ENCODE measurements at regions not wholly inside any gene's neighbourhood (a gene's known extent, or its start where the extent isn't known, plus 50 kb on each side); places are given as distances from the start of the nearest gene placed in this dataset.

DNA sequence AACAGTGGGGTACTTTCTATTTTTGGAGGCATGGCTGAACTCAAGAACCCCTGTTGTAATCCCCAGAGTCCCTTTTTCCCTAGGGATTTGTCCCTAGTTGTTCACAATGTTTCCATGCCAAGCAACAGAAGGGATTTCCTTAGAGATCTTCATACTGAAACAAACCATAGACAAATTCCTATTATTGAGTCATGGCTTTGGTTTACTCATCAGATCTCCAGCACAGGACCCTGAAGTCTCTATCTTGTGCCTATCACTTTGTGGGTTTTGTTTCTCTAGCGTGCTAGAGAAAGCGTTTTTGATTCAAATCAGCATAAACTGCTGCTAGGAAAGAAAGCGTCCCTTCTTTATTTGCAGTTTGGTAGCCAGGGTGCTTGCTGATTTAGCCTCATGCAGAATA, 165.0 kb downstream of the BAMBI start:
- no peak overlapping the region for H3K9ac ChIP-seq (ENCODE audit: low read depth, low read length)
- peaks cover 6% of the 10 kb centered on the region; the same call in 1 of the 2 replicates for H3K9me3 ChIP-seq (ENCODE audit: control insufficient read depth, insufficient read depth, low read length)
- H3K36me3 ChIP-seq (ENCODE audit: insufficient read depth, low read length), result no peaks in the 10 kb centered on the region
- H3K4me1 ChIP-seq (ENCODE audit: insufficient read depth, low read length), result no peaks in the 10 kb centered on the region

DNA sequence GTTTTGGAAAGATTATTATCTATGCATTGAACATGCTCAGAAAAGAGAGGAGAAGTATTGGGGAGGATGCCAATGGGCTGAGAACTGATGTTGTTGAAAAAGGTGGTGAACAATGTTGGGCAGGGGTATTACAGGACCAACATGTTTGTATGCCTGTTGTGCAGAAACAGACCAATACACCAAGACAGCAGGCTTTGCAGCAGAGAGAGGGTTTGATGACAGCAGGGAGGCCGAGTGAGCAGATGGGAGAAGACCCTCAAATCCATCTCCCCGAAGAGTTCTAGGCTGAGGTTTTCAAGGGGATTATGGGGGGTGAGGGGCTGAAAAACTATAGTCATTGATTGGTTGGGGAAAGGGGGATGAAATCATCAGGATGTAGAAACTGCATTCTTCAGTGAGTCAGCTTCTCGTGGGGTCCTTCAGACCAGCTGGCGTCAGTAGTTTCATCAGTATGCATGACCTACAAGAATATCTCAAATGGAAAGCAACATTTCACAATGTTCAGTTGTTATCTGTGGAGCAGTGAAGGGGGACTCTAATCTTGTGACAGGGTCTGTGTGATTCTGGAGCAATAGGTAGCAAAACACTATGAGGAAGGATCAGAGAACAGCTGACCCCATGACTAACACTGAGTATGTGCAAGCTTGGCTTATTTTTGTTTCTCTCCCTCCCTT, 167.8 kb downstream of the BAMBI start:
- Histone ChIP-seq H3K4me1 (ENCODE audit: insufficient read depth, low read length) (no peaks in the 10 kb centered on the region), H3K9ac (ENCODE audit: low read depth, low read length) (no peak overlapping the region), H3K9me3 (ENCODE audit: control insufficient read depth, insufficient read depth, low read length) (peaks cover 6% of the 10 kb centered on the region; the same call in 1 of the 2 replicates), H3K36me3 (ENCODE audit: insufficient read depth, low read length) (no peaks in the 10 kb centered on the region)

DNA sequence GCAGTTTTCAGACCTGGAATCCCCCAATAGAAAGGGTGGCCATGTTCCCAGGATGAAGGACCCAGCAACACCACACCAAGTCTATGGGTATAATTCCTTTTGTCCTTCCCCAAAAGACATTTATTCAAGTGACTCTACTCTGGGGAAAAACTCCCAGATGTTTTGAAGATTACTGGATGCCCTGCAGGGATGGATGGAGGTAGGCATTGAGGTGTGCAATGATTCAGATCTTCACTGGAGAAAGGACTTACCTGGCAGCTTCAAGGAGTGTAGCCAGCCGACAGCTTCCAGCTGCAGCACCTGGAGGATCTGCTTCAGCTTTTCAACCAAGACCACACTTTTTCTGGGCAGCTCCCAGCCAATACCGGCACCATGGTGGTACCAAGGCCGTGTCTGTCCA, 172.0 kb downstream of the BAMBI start:
- no peaks in the 10 kb centered on the region for H3K36me3 ChIP-seq (ENCODE audit: insufficient read depth, low read length)
- H3K4me1 ChIP-seq (ENCODE audit: insufficient read depth, low read length), result no peaks in the 10 kb centered on the region
- no peak overlapping the region for H3K9ac ChIP-seq (ENCODE audit: low read depth, low read length)
- peaks cover 6% of the 10 kb centered on the region; the same call in 1 of the 2 replicates for H3K9me3 ChIP-seq (ENCODE audit: control insufficient read depth, insufficient read depth, low read length)

DNA sequence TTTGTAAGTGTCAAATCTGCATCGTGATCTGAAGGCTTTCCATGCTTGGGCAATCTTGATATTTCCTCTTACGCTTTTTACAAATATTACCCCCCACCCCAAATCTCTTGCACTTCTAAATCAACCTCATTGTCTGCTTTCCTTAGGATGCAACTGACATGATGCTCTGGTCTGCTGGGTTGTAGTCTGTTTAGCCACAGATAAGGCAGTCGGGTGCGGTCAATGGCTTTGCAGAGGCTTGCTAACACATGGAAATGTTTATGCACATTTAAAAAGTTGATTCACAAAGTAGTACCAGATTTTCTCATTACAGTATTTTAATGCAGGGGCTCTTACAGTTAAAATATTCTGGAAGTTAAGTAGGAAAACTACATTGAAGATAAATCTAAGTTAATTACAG, 172.5 kb downstream of the BAMBI start:
- H3K9me3 ChIP-seq (ENCODE audit: control insufficient read depth, insufficient read depth, low read length), result peaks cover 4% of the 10 kb centered on the region; the same call in 1 of the 2 replicates
- H3K4me1 ChIP-seq (ENCODE audit: insufficient read depth, low read length), result no peaks in the 10 kb centered on the region
- H3K9ac ChIP-seq (ENCODE audit: low read depth, low read length), result no peak overlapping the region

DNA sequence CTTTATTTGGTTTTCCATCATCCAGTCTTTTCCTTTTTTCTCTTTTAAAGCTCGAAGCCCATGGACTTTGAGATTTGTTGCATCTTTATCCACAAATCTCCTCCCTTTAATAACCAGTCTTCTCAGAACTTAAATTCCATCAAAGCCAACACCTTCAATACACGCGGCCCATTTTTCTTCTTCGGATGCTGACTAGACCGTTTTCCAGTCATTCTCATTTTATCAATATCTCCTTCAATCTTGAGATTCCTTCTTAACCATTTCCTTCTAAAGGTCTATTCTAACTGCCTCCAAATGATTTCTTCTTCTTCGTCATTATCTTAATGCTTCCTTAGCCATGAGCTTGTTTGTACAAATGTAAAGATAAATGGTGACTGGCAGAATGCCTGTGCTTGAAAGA, 173.5 kb downstream of the BAMBI start:
- Histone ChIP-seq H3K9ac (ENCODE audit: low read depth, low read length) (no peak overlapping the region), H3K4me1 (ENCODE audit: insufficient read depth, low read length) (no peaks in the 10 kb centered on the region), H3K9me3 (ENCODE audit: control insufficient read depth, insufficient read depth, low read length) (no peaks in the 10 kb centered on the region), H3K36me3 (ENCODE audit: insufficient read depth, low read length) (no peaks in the 10 kb centered on the region)

More for the DNA sequence above, 172.5 kb downstream of the BAMBI start:
- no peaks in the 10 kb centered on the region for H3K36me3 ChIP-seq (ENCODE audit: insufficient read depth, low read length)

DNA sequence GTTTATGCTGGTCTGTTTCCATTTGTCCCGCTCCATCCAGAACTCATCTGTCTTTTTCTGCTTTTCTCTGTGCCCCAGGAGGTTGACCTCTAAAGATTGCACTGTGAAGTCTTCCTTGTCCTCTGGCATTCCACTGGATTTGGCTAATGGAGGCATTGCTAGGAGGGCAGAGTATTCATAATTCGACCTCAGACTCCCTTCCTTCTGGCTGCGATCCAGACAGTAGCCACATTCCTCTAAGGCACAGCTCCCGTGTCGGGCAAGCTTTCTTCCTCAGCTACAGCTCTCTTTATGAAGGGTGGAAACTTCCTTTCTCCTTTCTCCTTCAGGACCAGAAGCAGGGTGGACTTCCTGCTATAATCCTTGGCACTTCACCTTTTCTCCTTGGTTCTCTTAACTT, 175.9 kb downstream of the BAMBI start:
- no peak overlapping the region for H3K9ac ChIP-seq (ENCODE audit: low read depth, low read length)
- H3K36me3 ChIP-seq (ENCODE audit: insufficient read depth, low read length), result no peaks in the 10 kb centered on the region
- H3K4me1 ChIP-seq (ENCODE audit: insufficient read depth, low read length), result no peaks in the 10 kb centered on the region
- no peaks in the 10 kb centered on the region for H3K9me3 ChIP-seq (ENCODE audit: control insufficient read depth, insufficient read depth, low read length)

DNA sequence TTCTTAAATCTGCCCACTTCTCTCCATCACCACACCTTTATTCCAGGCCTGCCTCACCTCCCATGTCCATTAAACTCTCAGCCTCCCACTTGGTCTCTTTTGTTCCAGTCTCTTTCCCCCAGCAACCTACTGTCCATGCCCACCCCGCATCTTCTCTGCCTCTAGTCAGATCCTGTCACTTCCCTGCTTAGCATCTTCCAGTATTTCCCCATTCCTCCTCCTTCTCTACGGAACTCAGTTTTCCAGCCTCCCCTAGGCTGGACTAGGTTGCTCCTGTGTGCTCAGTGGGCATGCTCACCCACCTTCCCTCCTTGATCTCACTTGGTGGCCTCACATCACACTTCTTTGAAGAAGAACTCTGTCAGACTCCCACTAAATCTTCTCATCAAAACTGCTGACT, 179.8 kb downstream of the BAMBI start:
- Histone ChIP-seq H3K9ac (ENCODE audit: low read depth, low read length) (no peak overlapping the region), H3K36me3 (ENCODE audit: insufficient read depth, low read length) (no peaks in the 10 kb centered on the region), H3K9me3 (ENCODE audit: control insufficient read depth, insufficient read depth, low read length) (no peaks in the 10 kb centered on the region), H3K4me1 (ENCODE audit: insufficient read depth, low read length) (no peaks in the 10 kb centered on the region)

DNA sequence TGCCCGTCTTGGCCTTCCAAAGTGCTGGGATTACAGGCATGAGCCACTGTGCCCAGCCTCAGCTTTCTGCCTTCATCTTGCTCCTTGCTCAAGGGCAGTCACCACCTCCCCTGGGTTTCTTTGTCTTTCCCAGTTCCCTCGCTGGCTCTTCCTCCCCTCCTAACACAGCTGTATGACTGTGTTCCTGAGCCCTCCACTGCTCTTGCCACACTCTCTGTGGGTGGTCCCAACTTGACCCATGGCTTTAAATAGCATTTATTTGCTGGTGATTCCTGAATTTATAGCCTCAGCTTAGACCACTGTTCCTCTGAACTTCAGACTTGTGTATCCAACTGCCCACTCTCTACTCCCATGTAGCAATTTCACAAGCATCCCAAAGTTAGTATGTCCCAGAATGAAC, 181.3 kb downstream of the BAMBI start:
- Histone ChIP-seq H3K4me1 (ENCODE audit: insufficient read depth, low read length) (no peaks in the 10 kb centered on the region), H3K9ac (ENCODE audit: low read depth, low read length) (no peak overlapping the region), H3K9me3 (ENCODE audit: control insufficient read depth, insufficient read depth, low read length) (no peaks in the 10 kb centered on the region), H3K36me3 (ENCODE audit: insufficient read depth, low read length) (no peaks in the 10 kb centered on the region)

DNA sequence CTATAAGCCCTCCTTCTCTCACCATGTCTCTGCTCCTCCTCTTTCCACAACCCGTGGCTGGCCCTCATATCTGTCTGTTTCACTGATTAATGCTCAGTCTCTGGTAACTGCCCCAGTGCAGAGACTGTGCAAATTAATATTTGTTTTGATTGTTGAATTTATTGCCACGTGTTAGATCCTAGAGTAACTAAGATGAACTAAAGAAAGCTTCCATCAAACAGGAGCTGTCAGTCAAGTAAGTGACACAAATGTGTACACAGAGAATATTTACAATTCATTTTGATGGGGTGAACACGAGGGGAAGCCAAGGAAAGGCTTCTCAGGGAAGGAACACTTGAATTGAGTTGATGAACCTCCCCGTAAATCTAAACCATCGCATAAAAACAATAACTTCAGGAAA, 182.5 kb downstream of the BAMBI start:
- Histone ChIP-seq H3K9me3 (ENCODE audit: control insufficient read depth, insufficient read depth, low read length) (no peaks in the 10 kb centered on the region), H3K9ac (ENCODE audit: low read depth, low read length) (no peak overlapping the region), H3K4me1 (ENCODE audit: insufficient read depth, low read length) (no peaks in the 10 kb centered on the region), H3K36me3 (ENCODE audit: insufficient read depth, low read length) (no peaks in the 10 kb centered on the region)

DNA sequence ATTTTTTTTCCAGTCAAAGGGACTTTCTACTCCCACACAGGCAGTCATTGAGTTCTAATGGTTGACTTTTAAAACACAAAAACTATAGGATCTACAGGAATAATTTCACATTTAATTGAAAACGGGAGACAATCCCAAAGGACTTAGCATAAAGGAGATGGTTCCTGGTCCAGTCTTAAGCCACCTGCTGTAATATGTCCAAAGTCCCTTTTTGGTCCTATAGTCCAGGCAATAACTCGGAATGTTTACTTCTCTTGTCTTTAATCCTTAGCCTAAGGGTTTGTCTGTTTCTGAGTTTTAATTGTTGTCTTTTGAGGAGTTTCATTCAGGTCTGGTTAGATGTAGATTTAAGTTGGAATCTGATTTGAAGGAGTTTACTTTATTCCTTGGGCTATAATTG, 184.9 kb downstream of the BAMBI start:
- no peaks in the 10 kb centered on the region for H3K36me3 ChIP-seq (ENCODE audit: insufficient read depth, low read length)
- H3K9ac ChIP-seq (ENCODE audit: low read depth, low read length), result no peak overlapping the region
- no peaks in the 10 kb centered on the region for H3K4me1 ChIP-seq (ENCODE audit: insufficient read depth, low read length)
- H3K9me3 ChIP-seq (ENCODE audit: control insufficient read depth, insufficient read depth, low read length), result no peaks in the 10 kb centered on the region

DNA sequence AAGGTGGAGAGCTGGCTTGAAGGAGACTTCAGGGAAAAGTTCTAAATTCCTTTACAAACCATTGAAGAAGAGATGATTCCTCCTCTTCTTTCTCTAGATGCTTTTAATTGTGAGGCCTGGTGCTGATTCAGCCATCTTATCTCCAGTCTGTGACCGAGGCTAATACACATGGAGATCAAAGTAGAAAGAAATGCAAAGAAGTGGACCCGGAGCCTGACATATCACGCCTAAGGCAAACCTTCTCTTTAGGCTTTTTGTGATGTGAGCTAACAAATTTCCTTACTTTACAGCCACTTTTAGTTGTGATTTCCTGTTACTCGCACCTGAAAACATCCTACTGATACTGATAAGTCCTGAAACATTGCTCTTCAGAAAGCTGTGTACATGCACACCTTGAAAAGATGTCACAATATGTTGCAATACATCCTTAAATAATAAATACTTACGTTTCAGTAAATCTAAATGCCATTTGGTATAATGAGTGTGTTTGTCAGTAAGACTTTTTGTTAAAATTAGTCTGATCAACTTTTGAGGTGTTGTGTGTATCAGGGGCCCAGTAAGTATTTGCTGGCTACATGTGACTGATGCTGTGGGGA, 192.4 kb downstream of the BAMBI start:
- no peak overlapping the region for H3K9ac ChIP-seq (ENCODE audit: low read depth, low read length)
- no peaks in the 10 kb centered on the region for H3K9me3 ChIP-seq (ENCODE audit: control insufficient read depth, insufficient read depth, low read length)
- no peaks in the 10 kb centered on the region for H3K4me1 ChIP-seq (ENCODE audit: insufficient read depth, low read length)
- no peaks in the 10 kb centered on the region for H3K36me3 ChIP-seq (ENCODE audit: insufficient read depth, low read length)

DNA sequence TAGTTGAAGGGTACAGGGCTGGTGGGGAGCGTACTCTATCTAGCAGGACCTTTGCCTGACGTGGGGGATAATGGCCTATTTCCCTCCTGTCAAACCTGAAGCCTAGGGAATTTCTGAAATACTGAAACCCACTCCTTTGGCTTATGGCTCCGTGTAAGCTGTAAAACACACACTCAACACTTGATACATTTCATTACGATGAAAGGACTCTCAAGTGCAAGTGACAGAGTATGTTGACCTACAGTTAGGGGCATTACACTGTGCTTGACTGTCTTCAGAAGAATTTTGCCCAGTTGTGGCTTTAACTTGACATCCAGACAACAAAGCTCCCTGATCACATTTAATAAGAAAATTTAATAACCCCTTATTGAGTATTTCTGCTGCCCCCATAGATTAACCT, 194.3 kb downstream of the BAMBI start:
- Histone ChIP-seq H3K36me3 (ENCODE audit: insufficient read depth, low read length) (no peaks in the 10 kb centered on the region), H3K9me3 (ENCODE audit: control insufficient read depth, insufficient read depth, low read length) (no peaks in the 10 kb centered on the region), H3K9ac (ENCODE audit: low read depth, low read length) (no peak overlapping the region), H3K4me1 (ENCODE audit: insufficient read depth, low read length) (peaks cover 8% of the 10 kb centered on the region)

DNA sequence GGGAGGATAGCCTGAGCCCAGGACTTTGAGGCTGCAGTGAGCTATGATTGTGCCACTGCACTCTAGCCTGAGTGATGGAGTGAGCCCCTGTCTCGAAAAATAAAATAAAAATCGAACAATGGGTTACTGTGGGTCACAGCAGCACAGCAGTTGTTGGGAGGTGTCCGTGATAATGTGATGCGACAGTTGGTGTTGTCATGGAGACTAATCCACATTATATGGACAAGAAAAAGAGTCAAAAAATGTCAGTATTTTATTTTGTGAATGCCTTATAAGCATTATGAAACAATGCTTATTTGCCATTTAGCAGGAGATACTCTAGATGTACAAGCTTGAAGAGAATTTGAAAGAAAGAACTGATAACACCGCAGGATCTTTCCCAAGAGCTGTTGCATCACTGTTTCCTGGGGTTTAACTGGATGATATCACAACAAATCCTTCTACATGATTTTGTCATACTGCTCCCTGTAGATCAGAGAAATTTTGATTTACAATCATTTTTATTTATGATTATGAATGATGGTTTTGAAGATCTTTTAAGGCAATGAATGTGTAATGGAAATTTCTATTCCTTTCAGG, 195.4 kb downstream of the BAMBI start:
- Histone ChIP-seq H3K36me3 (ENCODE audit: insufficient read depth, low read length) (no peaks in the 10 kb centered on the region), H3K9me3 (ENCODE audit: control insufficient read depth, insufficient read depth, low read length) (no peaks in the 10 kb centered on the region), H3K9ac (ENCODE audit: low read depth, low read length) (no peak overlapping the region), H3K4me1 (ENCODE audit: insufficient read depth, low read length) (peaks cover 10% of the 10 kb centered on the region)

DNA sequence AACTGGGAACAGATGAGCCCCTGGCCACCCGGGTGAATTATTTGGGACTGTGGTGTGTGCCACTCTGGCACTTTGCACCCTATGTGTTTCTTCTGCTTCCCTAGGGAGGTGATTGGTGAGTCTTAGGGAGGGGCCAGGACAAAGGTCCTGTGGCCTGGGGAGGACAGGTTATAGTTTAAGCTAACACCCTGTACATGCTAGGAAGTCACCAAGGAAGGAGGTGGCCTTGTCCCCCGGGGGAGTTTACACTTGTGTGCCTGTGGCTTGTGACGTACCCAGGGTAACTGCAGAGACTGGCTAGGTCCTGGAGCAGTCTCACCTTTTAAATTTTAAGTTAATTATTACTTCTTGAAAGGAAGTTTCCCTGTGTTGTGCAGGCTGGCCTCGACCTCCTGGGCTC, 196.2 kb downstream of the BAMBI start:
- H3K4me1 ChIP-seq (ENCODE audit: insufficient read depth, low read length), result peaks cover 10% of the 10 kb centered on the region
- no peaks in the 10 kb centered on the region for H3K36me3 ChIP-seq (ENCODE audit: insufficient read depth, low read length)
- H3K9me3 ChIP-seq (ENCODE audit: control insufficient read depth, insufficient read depth, low read length), result no peaks in the 10 kb centered on the region
- H3K9ac ChIP-seq (ENCODE audit: low read depth, low read length), result no peak overlapping the region

DNA sequence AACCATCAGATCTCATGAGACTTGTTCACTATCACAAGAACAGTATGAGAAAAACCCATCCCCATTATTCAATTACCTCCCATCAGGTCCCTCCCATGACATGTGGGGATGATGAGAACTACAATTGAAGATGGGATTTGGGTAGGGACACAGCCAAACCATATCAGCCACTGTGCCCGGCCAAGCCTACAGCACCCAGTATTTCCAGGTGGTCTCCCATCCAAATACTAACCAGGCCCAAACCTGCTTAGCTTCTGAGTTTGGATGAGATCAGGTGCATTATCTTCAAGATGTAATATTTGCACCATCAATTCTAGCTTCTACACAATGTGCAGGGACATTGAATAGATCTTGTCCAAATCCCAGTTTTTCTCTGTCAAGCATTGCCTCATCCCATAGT, 196.9 kb downstream of the BAMBI start:
- H3K4me1 ChIP-seq (ENCODE audit: insufficient read depth, low read length), result peaks cover 10% of the 10 kb centered on the region
- H3K9me3 ChIP-seq (ENCODE audit: control insufficient read depth, insufficient read depth, low read length), result no peaks in the 10 kb centered on the region
- H3K36me3 ChIP-seq (ENCODE audit: insufficient read depth, low read length), result no peaks in the 10 kb centered on the region
- no peak overlapping the region for H3K9ac ChIP-seq (ENCODE audit: low read depth, low read length)
